COLO668 (cell line): ENCODE measurements at regions not wholly inside any gene's neighbourhood (a gene's known extent, or its start where the extent isn't known, plus 50 kb on each side); places are given as distances from the start of the nearest gene placed in this dataset.
"Not testable (repeated sequence)": the region's sequence is repeated elsewhere in the genome, so short reads cannot be mapped to it uniquely, and the experiment has no call there.

Experiments used
- DNase-seq: peaks from one replicate; lab custom pipeline; 2025; ENCODE audit not compliant: unreplicated experiment; lab: John Stamatoyannopoulos, UW

- no peak for DNase-seq
Measured at GRCh38 chr13:90723381-90723780, 624.1 kb upstream of the MIR17HG start.

DNA sequence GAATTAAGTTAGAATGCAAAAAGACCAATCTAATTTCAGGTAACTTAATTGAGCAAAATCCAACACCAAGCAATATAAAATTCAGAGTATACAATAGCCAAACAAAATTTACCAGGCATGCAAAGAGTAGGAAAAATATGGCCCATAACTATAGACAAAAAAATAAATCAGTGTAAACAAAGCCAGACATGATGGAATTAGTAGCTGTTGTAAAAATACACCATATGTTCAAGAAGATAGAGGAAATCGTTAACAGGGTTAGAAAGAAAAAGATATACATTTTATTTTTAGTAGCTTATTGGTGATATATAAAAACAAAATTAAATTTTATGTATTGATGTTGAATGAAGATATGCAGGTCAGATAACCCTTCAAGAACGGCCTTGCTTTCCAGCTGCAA, 621.1 kb upstream of the MIR17HG start:
- no peak for DNase-seq

GRCh38 chr13:90732049-90732448, 615.4 kb upstream of the MIR17HG start:
- no peak for DNase-seq

- DNase-seq = not testable (repeated sequence)
Measured at GRCh38 chr13:90734497-90734896, 613.0 kb upstream of the MIR17HG start.

DNA sequence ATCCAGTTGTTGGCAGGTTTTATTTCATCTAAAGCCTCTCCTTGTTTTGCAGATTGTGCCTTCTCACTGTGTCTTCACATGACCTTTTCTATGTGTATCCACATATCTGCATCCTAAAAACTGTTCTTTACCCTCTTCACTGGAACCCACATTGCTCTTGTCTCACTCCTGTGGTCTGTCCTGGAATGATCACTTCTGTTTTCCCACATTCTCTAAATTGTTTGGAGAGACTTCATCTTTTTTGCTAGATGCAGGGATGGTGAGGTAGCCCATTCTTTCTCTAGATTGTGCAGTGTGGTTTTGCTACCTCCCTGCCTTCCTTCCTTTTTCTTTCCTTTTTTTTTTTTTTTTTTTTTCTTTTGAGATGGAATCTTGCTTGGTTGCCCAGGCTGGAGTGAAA, 608.6 kb upstream of the MIR17HG start:
- no peak for DNase-seq

GRCh38 chr13:90740099-90740498, 607.4 kb upstream of the MIR17HG start:
- DNase-seq = no peak

DNA sequence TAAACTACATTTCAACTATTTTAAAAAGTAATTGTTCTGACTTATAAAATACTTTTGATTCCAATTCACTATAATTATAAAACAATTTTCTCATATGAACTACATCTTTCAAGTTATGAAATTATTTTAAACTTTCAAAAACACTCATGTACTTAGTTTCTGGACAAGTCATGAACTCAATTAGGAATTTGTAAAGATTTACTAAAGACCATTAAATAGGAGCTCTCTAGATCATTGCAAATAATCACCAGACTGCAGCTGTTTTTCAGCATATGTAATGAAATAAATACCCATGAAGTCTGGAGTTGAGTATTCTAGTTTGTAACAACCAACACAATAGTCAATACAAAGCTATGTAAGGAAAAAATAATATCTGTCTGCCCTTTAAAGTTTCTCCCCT, 605.1 kb upstream of the MIR17HG start:
- no peak for DNase-seq

GRCh38 chr13:90746230-90746629, 601.3 kb upstream of the MIR17HG start:
- DNase-seq = no peak

GRCh38 chr13:90750021-90750420, 597.5 kb upstream of the MIR17HG start:
- DNase-seq = no peak

DNA sequence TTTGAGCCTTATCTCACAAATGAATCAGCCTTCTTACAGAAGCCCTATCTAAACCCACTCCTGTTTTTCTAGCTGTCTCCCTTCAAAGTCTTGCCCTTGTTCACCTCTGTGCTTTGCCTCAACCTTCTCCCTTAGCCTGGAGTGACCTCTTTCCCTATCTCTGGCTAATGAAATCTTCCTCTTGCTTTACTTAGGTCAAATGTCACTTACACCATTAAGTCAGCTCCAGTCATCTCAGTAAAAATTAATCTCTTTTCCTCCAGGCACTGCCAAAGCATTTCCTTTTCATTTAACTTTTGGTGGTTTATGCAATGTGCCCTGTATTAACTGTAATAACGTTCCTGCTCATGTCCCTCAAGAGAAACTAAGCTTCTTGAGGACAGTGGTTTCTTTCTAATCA, 596.5 kb upstream of the MIR17HG start:
- DNase-seq = no peak

- no peak for DNase-seq
Measured at GRCh38 chr13:90752070-90752469, 595.4 kb upstream of the MIR17HG start.

DNA sequence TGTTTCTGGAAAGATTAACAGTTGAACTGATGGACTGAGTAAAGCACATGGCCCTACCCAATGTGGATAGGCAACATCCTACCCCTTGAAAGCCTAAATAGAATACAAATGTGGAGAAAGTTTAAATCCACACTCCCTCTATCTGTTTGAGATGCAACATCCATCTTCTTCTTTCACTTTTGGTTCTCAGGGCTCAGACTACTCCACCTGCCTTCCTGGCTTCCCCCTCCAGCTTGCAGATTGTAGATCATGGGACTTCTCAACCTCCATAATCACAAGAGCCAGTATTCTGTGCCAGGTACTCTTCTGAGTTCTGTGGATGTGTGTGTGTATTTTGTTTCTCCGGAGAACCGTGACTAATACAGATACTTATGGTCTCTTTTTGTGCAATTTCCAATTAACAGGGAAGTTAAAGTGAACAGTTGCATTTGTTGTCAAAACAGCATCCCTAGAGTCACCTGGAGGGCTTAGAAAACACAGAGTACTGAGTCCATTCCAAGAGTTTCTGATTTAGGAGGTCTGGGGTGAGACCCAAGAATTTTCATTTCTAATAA, 590.3 kb upstream of the MIR17HG start:
- no peak for DNase-seq

DNA sequence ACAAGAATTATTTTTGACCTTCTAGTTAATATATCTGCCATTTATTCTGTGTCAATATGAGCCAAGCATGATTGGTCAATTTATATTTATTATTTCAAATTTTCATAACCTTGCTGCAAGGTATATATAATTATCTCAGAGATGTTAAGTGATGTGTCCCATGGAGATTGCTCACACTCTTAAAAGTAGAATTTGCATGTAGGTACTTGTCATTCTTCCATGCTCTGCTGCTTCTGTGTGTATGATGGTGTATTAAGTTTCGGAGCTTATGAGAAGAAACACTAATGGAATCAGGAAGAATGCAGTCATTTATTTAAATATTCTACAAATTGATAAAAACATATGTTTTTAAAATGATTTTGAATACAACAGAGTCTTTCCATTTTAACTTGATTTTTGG, 586.8 kb upstream of the MIR17HG start:
- DNase-seq = no peak

- DNase-seq = no peak
Measured at GRCh38 chr13:90763476-90764150, 583.9 kb upstream of the MIR17HG start.

DNA sequence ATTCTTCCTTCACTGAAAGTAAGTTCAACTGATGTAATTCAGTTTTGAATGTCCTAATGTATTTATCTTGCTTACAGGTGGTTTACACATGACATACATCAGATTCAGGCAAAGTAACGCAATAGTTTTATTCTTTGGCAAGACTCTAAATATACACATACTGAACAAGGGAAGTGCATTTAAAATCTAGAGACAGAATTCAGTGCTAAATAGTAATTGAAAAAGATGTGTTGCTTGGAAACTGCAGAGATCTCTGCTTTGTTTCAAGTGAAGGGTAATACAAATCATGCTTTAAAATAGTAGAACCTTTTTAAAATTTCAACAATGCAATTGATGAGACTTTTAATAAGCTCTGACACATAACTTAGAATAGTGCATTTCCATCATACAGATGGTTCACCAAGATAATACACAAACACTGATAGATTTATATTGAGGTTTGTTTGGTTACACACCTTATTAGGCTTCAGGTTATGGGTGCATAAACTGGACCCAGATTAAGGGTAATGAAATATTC, 581.0 kb upstream of the MIR17HG start:
- DNase-seq = no peak

DNA sequence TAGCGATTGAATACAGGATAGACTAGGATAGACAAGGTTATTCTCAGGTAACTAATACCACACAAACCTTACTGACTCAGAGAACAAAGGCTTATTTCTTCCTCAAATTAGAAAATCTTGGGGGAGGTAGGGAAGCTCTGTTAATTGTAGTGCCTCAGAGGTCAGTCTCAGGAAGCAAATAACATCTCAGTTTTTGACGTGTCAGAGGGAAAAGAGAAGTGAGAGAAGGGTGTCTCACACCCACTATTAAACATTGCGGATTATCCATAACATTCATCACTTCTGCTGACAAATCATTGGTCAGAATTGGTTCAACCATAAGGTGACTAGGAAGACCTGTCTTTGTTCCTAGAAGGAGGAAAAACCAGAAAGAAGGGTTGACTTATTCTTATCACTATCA, 579.4 kb upstream of the MIR17HG start:
- DNase-seq = no peak

- no peak for DNase-seq
Measured at GRCh38 chr13:90769387-90769786, 578.1 kb upstream of the MIR17HG start.

DNA sequence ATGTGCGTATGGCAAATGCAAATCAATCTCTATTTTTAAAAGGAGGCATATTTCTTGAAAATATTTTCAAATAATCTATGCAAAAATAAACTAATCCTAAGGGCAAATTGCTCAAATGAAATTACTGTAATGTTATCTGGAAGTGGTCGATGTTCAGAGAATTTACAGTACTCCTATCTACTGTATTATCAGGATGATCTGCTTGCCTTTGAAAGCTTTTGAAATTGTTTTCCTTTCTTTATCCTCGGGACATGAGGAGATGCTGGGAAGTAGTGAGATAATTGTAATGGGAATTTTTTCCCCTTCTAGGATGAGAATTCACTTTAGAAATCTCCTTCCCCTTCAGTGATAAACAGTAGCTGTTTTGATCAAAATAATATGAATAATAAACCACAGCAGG, 577.2 kb upstream of the MIR17HG start:
- DNase-seq = no peak

- no peak for DNase-seq
Measured at GRCh38 chr13:90773681-90774080, 573.8 kb upstream of the MIR17HG start.

- DNase-seq = no peak
Measured at GRCh38 chr13:90776051-90776748, 571.3 kb upstream of the MIR17HG start.

DNA sequence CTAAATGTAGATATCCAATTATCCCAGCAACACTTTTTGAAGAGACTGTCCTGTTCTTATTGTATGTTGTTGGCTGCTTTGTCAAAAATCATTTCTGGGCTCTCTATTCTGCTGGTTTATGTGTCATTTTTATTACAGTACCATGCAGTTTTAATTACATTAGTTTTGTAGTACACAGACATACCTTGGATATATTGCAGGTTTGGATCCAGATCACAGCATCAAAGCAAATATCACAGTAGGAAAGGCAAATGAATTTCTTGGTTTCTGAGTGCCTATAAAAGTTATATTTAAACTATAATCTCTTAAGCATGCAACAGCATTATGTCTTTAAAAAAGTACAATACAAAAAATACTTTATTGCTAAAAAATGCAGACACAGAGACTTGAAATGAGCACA, 564.2 kb upstream of the MIR17HG start:
- no peak for DNase-seq

DNA sequence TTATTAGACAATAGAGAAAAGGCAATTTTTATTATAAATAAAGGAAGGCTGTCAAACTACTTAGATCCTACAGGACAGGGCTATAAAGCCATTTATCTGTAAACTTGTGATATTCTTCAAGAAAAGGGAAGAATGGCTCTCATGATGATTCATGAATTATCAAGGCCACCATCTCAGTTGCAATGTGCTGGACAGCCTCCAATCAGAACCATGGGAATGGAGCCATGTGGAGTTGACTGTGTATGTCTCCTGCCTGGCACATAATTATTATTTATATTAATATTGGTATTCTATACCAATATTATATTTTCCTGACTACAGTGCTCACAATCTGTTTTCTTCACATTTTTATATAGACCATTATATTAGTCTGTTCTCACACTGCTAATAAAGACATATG, 560.5 kb upstream of the MIR17HG start:
- DNase-seq = no peak
